ENCODE measurements at regions not wholly inside any gene's neighbourhood (a gene's known extent, or its start where the extent isn't known, plus 50 kb on each side); places are given as distances from the start of the nearest gene placed in this dataset.

DNA sequence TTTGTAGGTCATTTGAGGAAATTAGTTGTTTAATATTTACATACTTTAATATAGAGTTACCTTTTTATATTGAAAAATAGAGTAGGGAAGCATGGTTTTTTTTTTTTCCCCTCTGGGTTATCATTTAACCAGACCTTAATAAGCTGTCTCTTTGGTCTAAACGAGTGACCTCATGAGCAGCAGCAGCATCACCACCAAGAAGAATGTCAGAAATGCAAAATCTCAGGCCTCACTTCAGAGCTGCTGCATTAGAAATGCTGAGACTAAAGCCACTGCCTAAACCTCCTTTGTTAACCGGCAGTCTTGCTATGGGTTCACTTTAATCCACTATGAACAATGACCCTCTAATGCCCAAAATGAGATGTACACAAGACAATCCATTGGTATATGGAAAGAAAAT is 733.7 kb upstream of the FAM98A start:
- Mint-ChIP-seq H3K27ac (no peak overlapping the region), H3K36me3 (ENCODE audit: low read depth) (no peaks in the 10 kb centered on the region), H3K27me3 (no peaks in the 10 kb centered on the region), H3K9me3 (no peaks in the 10 kb centered on the region), H3K4me1 (no peaks in the 10 kb centered on the region), H3K4me3 (no peak overlapping the region)
- no peak for DNase-seq
- TF ChIP-seq, protein P1, sequence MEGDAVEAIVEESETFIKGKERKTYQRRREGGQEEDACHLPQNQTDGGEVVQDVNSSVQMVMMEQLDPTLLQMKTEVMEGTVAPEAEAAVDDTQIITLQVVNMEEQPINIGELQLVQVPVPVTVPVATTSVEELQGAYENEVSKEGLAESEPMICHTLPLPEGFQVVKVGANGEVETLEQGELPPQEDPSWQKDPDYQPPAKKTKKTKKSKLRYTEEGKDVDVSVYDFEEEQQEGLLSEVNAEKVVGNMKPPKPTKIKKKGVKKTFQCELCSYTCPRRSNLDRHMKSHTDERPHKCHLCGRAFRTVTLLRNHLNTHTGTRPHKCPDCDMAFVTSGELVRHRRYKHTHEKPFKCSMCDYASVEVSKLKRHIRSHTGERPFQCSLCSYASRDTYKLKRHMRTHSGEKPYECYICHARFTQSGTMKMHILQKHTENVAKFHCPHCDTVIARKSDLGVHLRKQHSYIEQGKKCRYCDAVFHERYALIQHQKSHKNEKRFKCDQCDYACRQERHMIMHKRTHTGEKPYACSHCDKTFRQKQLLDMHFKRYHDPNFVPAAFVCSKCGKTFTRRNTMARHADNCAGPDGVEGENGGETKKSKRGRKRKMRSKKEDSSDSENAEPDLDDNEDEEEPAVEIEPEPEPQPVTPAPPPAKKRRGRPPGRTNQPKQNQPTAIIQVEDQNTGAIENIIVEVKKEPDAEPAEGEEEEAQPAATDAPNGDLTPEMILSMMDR (IDR thresholded peaks at IDR 0.05): no peak
- ChIA-PET CTCF (no interaction called here), POLR2A (no interaction called here)
- ATAC-seq (ENCODE audit: low read depth): no peak
- intact Hi-C loops (cut with micrococcal nuclease): no loop called here

DNA sequence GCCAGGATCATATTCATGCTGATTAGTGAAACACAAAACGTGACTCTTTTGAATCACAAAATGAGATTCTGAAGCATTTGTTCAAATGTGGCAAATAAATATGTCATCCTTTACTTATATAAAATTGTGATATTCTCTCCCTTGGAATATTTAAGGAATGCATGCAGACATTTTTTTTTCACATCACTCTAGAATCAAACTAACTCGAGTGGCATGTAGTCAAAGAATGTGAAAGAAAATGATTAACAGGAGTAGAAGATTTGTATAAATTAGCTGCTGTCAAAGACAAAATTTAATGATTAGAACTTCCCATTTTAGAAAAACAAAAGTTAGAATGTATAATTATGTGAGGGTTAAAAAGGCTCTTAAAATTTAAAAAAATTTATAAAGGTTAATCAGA is 721.0 kb upstream of the FAM98A start:
- no peak for DNase-seq
- no peak for ATAC-seq (ENCODE audit: low read depth)
- H3K4me1 Mint-ChIP-seq: no peaks in the 10 kb centered on the region
- H3K4me3 Mint-ChIP-seq: no peak overlapping the region
- peaks cover 3% of the 10 kb centered on the region for H3K9me3 Mint-ChIP-seq
- no peak overlapping the region for H3K27ac Mint-ChIP-seq
- intact Hi-C loops (cut with micrococcal nuclease): no loop called here
- H3K36me3 Mint-ChIP-seq (ENCODE audit: low read depth): no peaks in the 10 kb centered on the region
- no peaks in the 10 kb centered on the region for H3K27me3 Mint-ChIP-seq
- ChIA-PET CTCF (no interaction called here), POLR2A (no interaction called here)
- TF ChIP-seq, protein P1 (IDR thresholded peaks at IDR 0.05): no peak

DNA sequence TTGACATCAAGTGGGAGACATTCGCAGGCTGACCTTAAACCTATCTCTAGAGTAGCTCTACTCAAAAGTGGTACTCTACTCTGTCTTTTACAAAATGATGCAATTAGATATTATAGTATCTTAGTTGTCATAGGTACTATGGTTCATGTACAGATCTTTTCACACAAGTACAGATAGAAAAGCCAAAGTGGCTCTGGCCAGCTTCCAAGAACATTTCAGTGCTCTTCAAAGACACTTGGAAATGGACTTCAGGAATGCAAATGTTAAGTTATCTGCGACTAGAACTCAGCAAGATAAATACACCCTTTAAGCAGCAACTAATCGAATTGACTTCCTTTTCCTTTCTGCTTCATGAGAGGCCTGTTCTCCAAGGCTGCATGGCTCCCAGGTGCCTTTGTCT is 718.7 kb upstream of the FAM98A start:
- intact Hi-C loops (cut with micrococcal nuclease): no loop called here
- CTCF ChIA-PET: no interaction called here

DNA sequence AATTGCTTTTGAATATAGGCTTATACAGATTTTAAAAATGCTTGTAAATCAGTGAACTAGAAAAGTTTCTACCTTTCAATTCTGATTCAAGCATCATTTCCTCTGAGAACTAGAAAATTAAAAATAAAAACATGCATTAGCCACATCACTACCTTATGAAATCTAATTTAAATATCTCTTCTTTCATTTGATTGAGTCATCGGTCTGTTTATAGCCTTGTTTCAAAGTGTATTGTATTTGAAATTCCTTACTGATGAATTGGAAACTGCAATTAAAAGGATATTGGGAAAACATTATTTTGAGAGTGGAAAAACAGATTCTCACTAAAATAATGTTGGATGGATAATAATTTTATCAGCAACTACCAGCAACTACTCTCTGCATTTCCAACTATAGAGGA is 717.7 kb upstream of the FAM98A start:
- CTCF ChIA-PET: no interaction called here
- no peak for DNase-seq

More for the DNA sequence above, 718.7 kb upstream of the FAM98A start:
- Mint-ChIP-seq H3K9me3 (peaks cover 3% of the 10 kb centered on the region), H3K4me1 (no peaks in the 10 kb centered on the region), H3K27me3 (no peaks in the 10 kb centered on the region), H3K36me3 (ENCODE audit: low read depth) (no peaks in the 10 kb centered on the region), H3K4me3 (no peak overlapping the region), H3K27ac (no peak overlapping the region)
- ATAC-seq (ENCODE audit: low read depth) (no peak), DNase-seq (no peak)
- POLR2A ChIA-PET: interaction anchor here (0.7 kb wide), 1 partner anchor 9 kb away, joined by 3 read pairs; no protein-coding TSS in a partner anchor
- TF ChIP-seq, protein P1 (IDR thresholded peaks at IDR 0.05): no peak

DNA sequence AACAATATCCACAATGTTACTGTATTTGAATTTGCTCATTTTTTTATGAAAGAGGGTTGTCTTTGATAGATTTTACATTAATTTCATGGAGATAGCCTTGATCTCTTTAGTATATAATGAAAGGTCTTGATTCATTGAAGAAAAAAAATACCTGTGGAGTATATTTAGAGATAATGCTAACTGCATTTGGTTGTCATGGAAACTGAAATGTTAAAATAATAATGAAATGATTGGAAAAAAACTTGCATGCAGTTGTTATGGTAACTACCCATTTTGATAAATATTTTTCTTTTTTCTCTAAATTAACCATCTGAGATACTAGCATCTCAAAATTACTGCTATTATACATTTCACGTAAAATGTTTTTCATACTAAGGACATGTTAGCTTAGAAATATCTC is 712.7 kb upstream of the FAM98A start:
- H3K27me3 Mint-ChIP-seq: no peaks in the 10 kb centered on the region
- ATAC-seq (ENCODE audit: low read depth): no peak
- ChIA-PET POLR2A (no interaction called here), CTCF (no interaction called here)
- intact Hi-C loops (cut with micrococcal nuclease): no loop called here
- peaks cover 2% of the 10 kb centered on the region for H3K9me3 Mint-ChIP-seq
- TF ChIP-seq, protein P1 (IDR thresholded peaks at IDR 0.05): no peak
- H3K4me3 Mint-ChIP-seq: no peak overlapping the region
- no peak overlapping the region for H3K27ac Mint-ChIP-seq
- H3K36me3 Mint-ChIP-seq (ENCODE audit: low read depth): no peaks in the 10 kb centered on the region
- H3K4me1 Mint-ChIP-seq: no peaks in the 10 kb centered on the region
- no peak for DNase-seq

More for the DNA sequence above, 717.7 kb upstream of the FAM98A start:
- Mint-ChIP-seq H3K9me3 (peaks cover 5% of the 10 kb centered on the region), H3K4me3 (no peak overlapping the region), H3K27me3 (no peaks in the 10 kb centered on the region), H3K4me1 (no peaks in the 10 kb centered on the region), H3K27ac (no peak overlapping the region), H3K36me3 (ENCODE audit: low read depth) (no peaks in the 10 kb centered on the region)
- TF ChIP-seq, protein P1 (IDR thresholded peaks at IDR 0.05): no peak
- intact Hi-C loops (cut with micrococcal nuclease): no loop called here
- no peak for ATAC-seq (ENCODE audit: low read depth)
- POLR2A ChIA-PET: no interaction called here

All from activated B cell treated with CpG ODN at 0.5 μM for 24 hours (primary cell).